ENCODE measurements at regions not wholly inside any gene's neighbourhood (a gene's known extent, or its start where the extent isn't known, plus 50 kb on each side); places are given as distances from the start of the nearest gene placed in this dataset.

DNA sequence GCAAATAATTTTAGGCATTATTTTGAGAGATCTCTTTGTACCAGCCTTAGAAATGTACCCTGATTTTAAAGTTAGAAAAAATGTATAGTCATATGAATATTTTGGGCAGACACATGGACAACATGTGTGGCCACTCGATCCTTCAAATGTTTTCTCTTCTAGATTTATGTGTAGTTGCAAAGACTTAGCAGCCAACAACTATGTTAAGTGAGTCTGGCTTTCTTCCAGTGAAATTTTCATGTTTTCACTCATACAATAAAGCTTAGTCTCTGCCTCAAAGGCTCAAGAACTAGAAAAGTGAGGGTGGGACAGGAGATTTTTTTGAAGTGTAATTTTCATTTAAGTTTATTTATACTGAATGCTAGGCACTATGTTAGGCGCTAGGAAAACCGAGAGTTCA is 207.7 kb upstream of the DACH1 start:
- no peak for DNase-seq (ENCODE audit: low spot score)
- ChIA-PET POLR2A (ENCODE audit: low non-redundant PET) (no interaction called here), CTCF (no interaction called here)
- TF ChIP-seq, protein P1, sequence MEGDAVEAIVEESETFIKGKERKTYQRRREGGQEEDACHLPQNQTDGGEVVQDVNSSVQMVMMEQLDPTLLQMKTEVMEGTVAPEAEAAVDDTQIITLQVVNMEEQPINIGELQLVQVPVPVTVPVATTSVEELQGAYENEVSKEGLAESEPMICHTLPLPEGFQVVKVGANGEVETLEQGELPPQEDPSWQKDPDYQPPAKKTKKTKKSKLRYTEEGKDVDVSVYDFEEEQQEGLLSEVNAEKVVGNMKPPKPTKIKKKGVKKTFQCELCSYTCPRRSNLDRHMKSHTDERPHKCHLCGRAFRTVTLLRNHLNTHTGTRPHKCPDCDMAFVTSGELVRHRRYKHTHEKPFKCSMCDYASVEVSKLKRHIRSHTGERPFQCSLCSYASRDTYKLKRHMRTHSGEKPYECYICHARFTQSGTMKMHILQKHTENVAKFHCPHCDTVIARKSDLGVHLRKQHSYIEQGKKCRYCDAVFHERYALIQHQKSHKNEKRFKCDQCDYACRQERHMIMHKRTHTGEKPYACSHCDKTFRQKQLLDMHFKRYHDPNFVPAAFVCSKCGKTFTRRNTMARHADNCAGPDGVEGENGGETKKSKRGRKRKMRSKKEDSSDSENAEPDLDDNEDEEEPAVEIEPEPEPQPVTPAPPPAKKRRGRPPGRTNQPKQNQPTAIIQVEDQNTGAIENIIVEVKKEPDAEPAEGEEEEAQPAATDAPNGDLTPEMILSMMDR (conservative IDR thresholded peaks at IDR 0.05; ENCODE audit: low read depth, low read length): no peak
- TF ChIP-seq EZH2 (IDR thresholded peaks at IDR 0.05; ENCODE audit: borderline replicate concordance, low read depth, low read length, poor library complexity, severe bottlenecking): no peak
- H3K27me3 ChIP-seq (replicated peaks; ENCODE audit: insufficient read depth, low read depth, low read length, poor library complexity): peaks cover 35% of the 10 kb centered on the region
- no peak overlapping the region for H3K4me3 ChIP-seq (ENCODE audit: low read depth, low read length, poor library complexity, severe bottlenecking)
- H3K9me3 ChIP-seq (ENCODE audit: low read depth, low read length, poor library complexity, severe bottlenecking): no peaks in the 10 kb centered on the region
- no TSS peak for BruUV-seq (replicated peaks)
- no peaks in the 10 kb centered on the region for H3K36me3 ChIP-seq (ENCODE audit: insufficient read depth, low read length, poor library complexity, severe bottlenecking)
- intact Hi-C loops (cut with micrococcal nuclease; ENCODE audit: unreplicated experiment): no loop called here
- no peaks in the 10 kb centered on the region for H3K4me1 ChIP-seq (ENCODE audit: insufficient read depth, low read length, poor library complexity, severe bottlenecking)
- H3K27ac ChIP-seq (ENCODE audit: low read depth, low read length, poor library complexity, severe bottlenecking): no peak overlapping the region

DNA sequence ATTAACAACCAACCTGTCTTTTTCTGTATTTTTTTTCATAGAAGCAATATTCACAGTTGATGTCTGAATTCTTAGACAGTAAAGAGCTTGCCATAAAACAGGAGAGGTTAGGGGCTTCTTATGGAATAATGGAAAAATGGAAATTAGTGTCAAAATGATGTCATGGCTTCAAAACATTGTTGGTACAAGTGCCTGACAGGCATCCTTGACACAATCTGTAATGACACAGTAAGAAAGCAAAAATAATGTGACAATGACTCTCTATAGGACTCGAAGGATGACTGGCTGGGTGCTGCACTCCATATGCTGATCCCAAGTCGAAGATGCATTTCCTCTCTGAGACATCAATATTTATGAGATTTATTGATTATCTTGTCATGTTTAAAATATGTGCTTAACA is 205.3 kb upstream of the DACH1 start:
- Histone ChIP-seq H3K27ac (ENCODE audit: low read depth, low read length, poor library complexity, severe bottlenecking) (no peak overlapping the region), H3K27me3 (replicated peaks; ENCODE audit: insufficient read depth, low read depth, low read length, poor library complexity) (peaks cover 27% of the 10 kb centered on the region), H3K9me3 (ENCODE audit: low read depth, low read length, poor library complexity, severe bottlenecking) (no peaks in the 10 kb centered on the region), H3K36me3 (ENCODE audit: insufficient read depth, low read length, poor library complexity, severe bottlenecking) (no peaks in the 10 kb centered on the region), H3K4me1 (ENCODE audit: insufficient read depth, low read length, poor library complexity, severe bottlenecking) (no peaks in the 10 kb centered on the region), H3K4me3 (ENCODE audit: low read depth, low read length, poor library complexity, severe bottlenecking) (no peak overlapping the region)
- no peak for TF ChIP-seq EZH2 (IDR thresholded peaks at IDR 0.05; ENCODE audit: borderline replicate concordance, low read depth, low read length, poor library complexity, severe bottlenecking)
- TF ChIP-seq, protein P1 (conservative IDR thresholded peaks at IDR 0.05; ENCODE audit: low read depth, low read length): no peak
- intact Hi-C loops (cut with micrococcal nuclease; ENCODE audit: unreplicated experiment): no loop called here
- no peak for DNase-seq (ENCODE audit: low spot score)
- POLR2A ChIA-PET (ENCODE audit: low non-redundant PET): no interaction called here
- CTCF ChIA-PET: no interaction called here
- BruUV-seq (replicated peaks): no TSS peak

DNA sequence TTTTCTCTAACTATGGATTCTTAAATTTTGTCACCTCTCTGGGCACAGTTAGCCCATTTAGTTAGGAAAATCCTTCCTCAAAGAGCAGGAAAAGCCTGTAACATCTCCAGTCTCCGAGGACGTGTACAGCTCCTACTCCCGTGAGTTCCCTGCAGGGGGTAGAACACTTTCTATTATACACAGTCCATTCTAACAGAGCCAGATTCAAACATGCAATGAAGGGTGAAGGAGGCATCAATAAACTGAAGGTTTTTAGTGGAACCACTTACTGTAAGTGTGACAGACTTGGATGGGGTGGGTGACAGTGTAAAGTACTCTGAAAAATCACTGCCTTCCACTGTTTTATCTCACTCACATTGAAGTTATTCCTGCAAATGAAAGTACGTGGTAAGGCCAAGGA is 204.7 kb upstream of the DACH1 start:
- no TSS peak for BruUV-seq (replicated peaks)
- Histone ChIP-seq H3K4me1 (ENCODE audit: insufficient read depth, low read length, poor library complexity, severe bottlenecking) (no peaks in the 10 kb centered on the region), H3K27ac (ENCODE audit: low read depth, low read length, poor library complexity, severe bottlenecking) (no peak overlapping the region), H3K4me3 (ENCODE audit: low read depth, low read length, poor library complexity, severe bottlenecking) (no peak overlapping the region), H3K36me3 (ENCODE audit: insufficient read depth, low read length, poor library complexity, severe bottlenecking) (no peaks in the 10 kb centered on the region), H3K9me3 (ENCODE audit: low read depth, low read length, poor library complexity, severe bottlenecking) (no peaks in the 10 kb centered on the region), H3K27me3 (replicated peaks; ENCODE audit: insufficient read depth, low read depth, low read length, poor library complexity) (peaks cover 23% of the 10 kb centered on the region)
- ChIA-PET POLR2A (ENCODE audit: low non-redundant PET) (no interaction called here), CTCF (no interaction called here)
- intact Hi-C loops (cut with micrococcal nuclease; ENCODE audit: unreplicated experiment): no loop called here
- no peak for DNase-seq (ENCODE audit: low spot score)
- TF ChIP-seq, protein P1 (conservative IDR thresholded peaks at IDR 0.05; ENCODE audit: low read depth, low read length): no peak
- TF ChIP-seq EZH2 (IDR thresholded peaks at IDR 0.05; ENCODE audit: borderline replicate concordance, low read depth, low read length, poor library complexity, severe bottlenecking): no peak
